HL-60 (cell line): ENCODE measurements at regions not wholly inside any gene's neighbourhood (a gene's known extent, or its start where the extent isn't known, plus 50 kb on each side); places are given as distances from the start of the nearest gene placed in this dataset.

Source experiments
- DNase-seq, 2 experiments: peaks; one replicate each; pipeline ENCODE4 v3.0.0-alpha.2; 2010 to 2020; ENCODE audit warnings: low read depth in 1 of 2, low spot score in 1 of 2
- H3K27ac ChIP-seq: fragments of 250-450 bp; sonication (Bioruptor Pico); replicated peaks from 2 replicates; pipeline ENCODE4 v1.5.1; 2020; ENCODE audit warnings: mild to moderate bottlenecking, moderate library complexity
- H3K27me3 ChIP-seq: fragments of 250-450 bp; sonication (Bioruptor Pico); 2 replicates; pipeline ENCODE4 v1.5.1; 2021; ENCODE audit warnings: mild to moderate bottlenecking, moderate library complexity; ENCODE audit not compliant: insufficient read depth, poor library complexity, severe bottlenecking
- H3K4me3 ChIP-seq: replicated peaks from 2 replicates; pipeline ENCODE4 v1.5.1; 2011; ENCODE audit warnings: mild to moderate bottlenecking, control low read depth, low read length; ENCODE audit not compliant: insufficient read depth
- GABPA ChIP-seq: IDR thresholded peaks from 2 replicates; pipeline ENCODE4 v1.6.1; 2012; ENCODE audit warnings: low read depth
- POLR2AphosphoS5 ChIP-seq: IDR thresholded peaks from 2 replicates; pipeline ENCODE4 v1.6.1; 2012; ENCODE audit warnings: low read depth
- REST ChIP-seq: IDR thresholded peaks from 2 replicates; pipeline ENCODE4 v1.6.1; 2012; ENCODE audit warnings: low read depth; ENCODE audit not compliant: insufficient replicate concordance
- SPI1 ChIP-seq: IDR thresholded peaks from 2 replicates; pipeline ENCODE4 v1.6.1; 2012; ENCODE audit warnings: low read depth, mild to moderate bottlenecking, borderline replicate concordance
- TF ChIP-seq, protein P1 (sequence below): IDR thresholded peaks from one replicate; pipeline ENCODE4 v1.5.1; 2011; ENCODE audit warnings: low read length, control low read depth, inconsistent platforms; ENCODE audit not compliant: insufficient read depth

- Histone ChIP-seq H3K27me3 (no peaks in the 10 kb centered on the region), H3K27ac (no peak overlapping the region), H3K4me3 (no peak overlapping the region)
- no peak for DNase-seq
- TF ChIP-seq GABPA, result no peak
- TF ChIP-seq, protein P1, sequence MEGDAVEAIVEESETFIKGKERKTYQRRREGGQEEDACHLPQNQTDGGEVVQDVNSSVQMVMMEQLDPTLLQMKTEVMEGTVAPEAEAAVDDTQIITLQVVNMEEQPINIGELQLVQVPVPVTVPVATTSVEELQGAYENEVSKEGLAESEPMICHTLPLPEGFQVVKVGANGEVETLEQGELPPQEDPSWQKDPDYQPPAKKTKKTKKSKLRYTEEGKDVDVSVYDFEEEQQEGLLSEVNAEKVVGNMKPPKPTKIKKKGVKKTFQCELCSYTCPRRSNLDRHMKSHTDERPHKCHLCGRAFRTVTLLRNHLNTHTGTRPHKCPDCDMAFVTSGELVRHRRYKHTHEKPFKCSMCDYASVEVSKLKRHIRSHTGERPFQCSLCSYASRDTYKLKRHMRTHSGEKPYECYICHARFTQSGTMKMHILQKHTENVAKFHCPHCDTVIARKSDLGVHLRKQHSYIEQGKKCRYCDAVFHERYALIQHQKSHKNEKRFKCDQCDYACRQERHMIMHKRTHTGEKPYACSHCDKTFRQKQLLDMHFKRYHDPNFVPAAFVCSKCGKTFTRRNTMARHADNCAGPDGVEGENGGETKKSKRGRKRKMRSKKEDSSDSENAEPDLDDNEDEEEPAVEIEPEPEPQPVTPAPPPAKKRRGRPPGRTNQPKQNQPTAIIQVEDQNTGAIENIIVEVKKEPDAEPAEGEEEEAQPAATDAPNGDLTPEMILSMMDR, result no peak
- TF ChIP-seq REST, result no peak
- TF ChIP-seq SPI1, result no peak
- no peak for TF ChIP-seq POLR2AphosphoS5
These were observed 222.3 kb downstream of the NKX6-1 start for GRCh38 chr4:84276752-84277151.

DNA sequence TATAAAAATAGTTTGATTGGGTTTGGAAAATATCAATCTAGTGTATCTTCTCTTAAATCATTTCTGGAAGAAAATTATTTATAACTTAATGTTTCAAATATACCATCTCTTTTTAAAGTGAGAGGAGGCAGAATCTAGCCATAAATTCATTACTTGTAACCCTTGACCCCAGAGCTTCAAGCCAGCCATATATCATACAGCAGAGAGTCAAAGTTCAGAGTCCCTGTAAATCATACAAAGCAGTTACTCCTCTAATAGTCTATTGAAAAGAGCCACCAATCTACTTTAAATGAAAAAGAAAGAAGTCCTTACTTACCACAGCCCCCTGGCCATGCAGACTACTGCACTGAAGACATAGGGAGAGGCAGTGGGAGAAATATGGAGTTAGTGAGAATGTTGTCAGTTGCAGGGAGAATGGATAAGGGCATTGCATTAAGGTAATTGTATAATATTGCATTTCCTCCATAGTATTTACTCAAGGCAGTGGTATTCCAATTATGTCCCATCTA is 229.5 kb downstream of the NKX6-1 start:
- DNase-seq, result no peak
- Histone ChIP-seq H3K27me3 (no peaks in the 10 kb centered on the region), H3K4me3 (no peak overlapping the region), H3K27ac (no peak overlapping the region)
- TF ChIP-seq, protein P1, result no peak
- TF ChIP-seq REST (no peak), GABPA (no peak), SPI1 (no peak), POLR2AphosphoS5 (no peak)

DNA sequence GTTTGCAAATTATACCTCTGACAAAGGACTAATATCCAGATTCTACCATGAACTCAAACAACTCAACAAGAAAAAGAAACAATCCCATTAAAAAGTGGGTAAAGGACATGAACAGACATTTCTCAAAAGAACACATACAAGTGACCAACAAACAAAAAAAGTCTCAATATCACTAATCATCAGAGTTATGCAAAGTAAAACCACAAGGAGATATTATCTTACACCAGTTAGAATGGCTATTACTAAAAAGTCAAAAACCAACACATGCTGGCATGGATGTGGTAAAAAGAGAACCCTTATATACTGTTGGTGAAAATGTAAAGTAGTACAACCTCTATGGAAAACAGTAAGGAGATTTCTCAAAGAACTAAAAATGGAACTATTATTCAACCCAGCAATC is 234.4 kb downstream of the NKX6-1 start:
- TF ChIP-seq, protein P1, result no peak
- TF ChIP-seq GABPA (no peak), POLR2AphosphoS5 (no peak), SPI1 (no peak), REST (no peak)
- DNase-seq, result no peak
- no peak overlapping the region for H3K4me3 ChIP-seq
- H3K27me3 ChIP-seq, result no peaks in the 10 kb centered on the region
- H3K27ac ChIP-seq, result no peak overlapping the region
